ENCODE measurements at regions not wholly inside any gene's neighbourhood (a gene's known extent, or its start where the extent isn't known, plus 50 kb on each side); places are given as distances from the start of the nearest gene placed in this dataset.

DNA sequence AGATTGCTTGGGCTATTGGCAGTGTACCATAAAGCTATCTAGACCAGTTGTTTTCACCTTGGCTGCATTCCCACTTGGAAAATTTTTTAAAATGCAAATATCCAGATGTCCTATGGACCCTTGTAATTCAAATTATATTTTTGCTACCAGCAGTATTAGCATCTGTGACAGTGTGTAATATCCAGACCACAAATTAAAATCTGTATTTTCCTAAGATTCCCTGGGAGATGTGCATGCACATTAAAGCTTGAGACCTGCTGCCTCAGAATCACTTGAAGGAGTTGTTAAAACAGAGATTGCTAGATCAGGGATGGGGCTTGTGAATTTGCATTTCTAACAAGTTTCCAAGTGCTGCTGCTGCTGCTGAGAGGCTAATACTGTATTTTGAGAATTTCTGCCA lies 381.2 kb upstream of the PDE4D start:
- Mint-ChIP-seq H3K4me3 (no peak overlapping the region), H3K27me3 (ENCODE audit: low read depth) (no peaks in the 10 kb centered on the region), H3K4me1 (ENCODE audit: low read depth) (no peaks in the 10 kb centered on the region), H3K9me3 (peaks cover 3% of the 10 kb centered on the region), H3K36me3 (ENCODE audit: low read depth) (no peaks in the 10 kb centered on the region), H3K27ac (no peak overlapping the region)
- intact Hi-C loops (cut with micrococcal nuclease): no loop called here
- no peak for DNase-seq
- CTCF ChIA-PET: no interaction called here

DNA sequence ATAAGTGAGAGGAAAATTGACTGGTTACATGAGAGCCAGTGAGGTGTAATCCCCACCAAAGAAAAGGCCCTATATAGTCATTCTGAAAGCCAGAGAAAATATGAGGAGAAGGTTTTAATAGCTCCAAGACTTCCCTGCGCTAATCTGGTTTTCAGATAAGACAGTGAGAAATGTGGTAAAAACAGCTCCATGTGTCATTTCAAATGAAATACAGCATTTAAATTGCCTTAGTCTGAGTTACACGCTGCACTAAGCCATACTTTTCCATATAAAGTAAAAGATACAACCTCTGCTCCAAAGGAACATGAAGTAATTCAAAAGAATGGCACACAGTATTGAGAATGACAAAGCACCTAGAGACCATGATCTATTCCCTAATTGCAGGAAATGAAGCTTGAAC lies 378.0 kb upstream of the PDE4D start:
- no peaks in the 10 kb centered on the region for H3K4me1 Mint-ChIP-seq (ENCODE audit: low read depth)
- CTCF ChIA-PET: interaction anchor here (0.6 kb wide), 1 partner anchor 468 kb away, joined by 3 read pairs; no protein-coding TSS in a partner anchor

DNA sequence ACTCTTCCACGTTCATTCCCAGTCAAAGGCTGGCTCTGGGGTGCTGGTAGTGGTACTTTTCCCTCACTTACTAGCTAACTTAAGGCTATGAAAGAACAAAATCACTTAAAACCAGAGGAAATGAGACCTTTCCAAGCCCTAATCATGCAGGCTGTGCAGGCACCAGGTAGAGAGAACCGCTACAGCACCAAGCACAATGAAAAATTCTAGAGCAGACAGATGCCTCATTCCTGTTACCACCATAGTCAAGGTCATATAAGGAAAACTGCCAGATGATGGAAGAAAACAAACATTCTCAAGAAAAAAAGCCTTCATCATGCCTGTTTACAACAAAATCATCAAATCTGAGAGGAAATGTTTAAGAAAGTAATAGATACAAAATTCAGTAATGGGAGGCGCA lies 374.4 kb upstream of the PDE4D start:
- Mint-ChIP-seq H3K27me3 (ENCODE audit: low read depth) (no peaks in the 10 kb centered on the region), H3K27ac (no peak overlapping the region), H3K36me3 (ENCODE audit: low read depth) (no peaks in the 10 kb centered on the region), H3K4me3 (no peak overlapping the region), H3K9me3 (peaks cover 3% of the 10 kb centered on the region), H3K4me1 (ENCODE audit: low read depth) (no peaks in the 10 kb centered on the region)
- no peak for DNase-seq
- CTCF ChIA-PET: interaction anchor here (0.8 kb wide), 1 partner anchor 210 kb away, joined by 3 read pairs; no protein-coding TSS in a partner anchor
- intact Hi-C loops (cut with micrococcal nuclease): no loop called here

More for the DNA sequence above, 378.0 kb upstream of the PDE4D start:
- H3K4me3 Mint-ChIP-seq: no peak overlapping the region
- intact Hi-C loops (cut with micrococcal nuclease): no loop called here
- H3K9me3 Mint-ChIP-seq: peaks cover 5% of the 10 kb centered on the region
- H3K27me3 Mint-ChIP-seq (ENCODE audit: low read depth): no peaks in the 10 kb centered on the region
- H3K27ac Mint-ChIP-seq: no peak overlapping the region
- DNase-seq: no peak
- H3K36me3 Mint-ChIP-seq (ENCODE audit: low read depth): no peaks in the 10 kb centered on the region

DNA sequence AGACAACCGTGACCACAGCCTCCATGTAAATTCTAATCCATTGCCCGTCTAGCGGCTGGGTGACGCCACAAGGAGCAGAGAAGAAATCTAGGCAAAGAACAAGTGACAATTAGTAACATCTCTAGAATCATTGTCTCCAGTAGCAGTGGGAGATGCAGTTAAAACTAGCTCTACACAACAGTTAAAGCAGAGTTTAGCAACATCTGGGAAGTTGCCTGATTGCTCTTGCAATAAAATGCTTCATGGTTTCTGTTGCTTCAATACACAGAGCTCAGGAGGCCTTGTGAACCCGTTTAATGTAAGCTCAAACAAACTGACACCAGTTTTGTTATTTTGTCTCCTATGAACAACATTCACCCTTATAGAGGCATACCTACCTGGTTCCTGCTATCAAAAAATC lies 369.8 kb upstream of the PDE4D start:
- Mint-ChIP-seq H3K4me3 (no peak overlapping the region), H3K4me1 (ENCODE audit: low read depth) (no peaks in the 10 kb centered on the region), H3K36me3 (ENCODE audit: low read depth) (no peaks in the 10 kb centered on the region), H3K27ac (no peak overlapping the region), H3K27me3 (ENCODE audit: low read depth) (no peaks in the 10 kb centered on the region), H3K9me3 (no peaks in the 10 kb centered on the region)
- DNase-seq: no peak
- intact Hi-C loops (cut with micrococcal nuclease): no loop called here
- CTCF ChIA-PET: no interaction called here

DNA sequence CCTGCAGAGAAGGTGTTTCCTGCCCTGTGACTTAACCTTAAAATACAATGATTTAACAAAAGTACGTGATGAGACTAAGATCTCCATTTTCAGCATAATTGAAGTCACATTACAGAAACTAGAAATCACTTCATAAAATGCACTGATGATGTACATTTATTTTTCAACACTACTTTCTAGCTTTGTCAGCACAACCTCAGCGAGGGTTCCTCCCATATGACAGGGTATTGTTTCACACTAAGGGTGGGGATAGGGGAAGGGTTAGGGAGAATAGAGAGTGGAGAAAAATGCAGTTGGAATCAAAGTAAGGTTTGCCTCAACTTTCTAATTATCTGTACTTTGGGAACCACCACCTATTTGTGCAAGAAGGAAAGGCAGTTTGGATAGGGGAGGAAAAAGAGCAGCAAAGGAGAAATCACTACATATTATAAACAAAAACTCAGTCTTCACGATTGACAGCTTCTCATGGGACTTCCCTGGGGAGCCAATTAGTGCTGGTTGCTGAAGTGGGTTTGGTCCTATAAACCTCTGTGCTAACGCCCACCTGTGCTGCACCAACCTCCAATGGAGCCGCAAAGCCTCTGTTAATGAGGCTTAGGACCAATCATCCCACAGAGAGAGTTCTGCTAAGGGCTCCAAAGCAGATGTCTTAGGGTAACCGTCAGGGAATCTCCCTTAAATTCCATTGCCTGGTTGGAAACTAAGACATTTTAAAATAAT lies 369.2 kb upstream of the PDE4D start:
- H3K4me1 Mint-ChIP-seq (ENCODE audit: low read depth): no peaks in the 10 kb centered on the region
- no peaks in the 10 kb centered on the region for H3K36me3 Mint-ChIP-seq (ENCODE audit: low read depth)
- CTCF ChIA-PET: no interaction called here
- intact Hi-C loops (cut with micrococcal nuclease): no loop called here
- H3K4me3 Mint-ChIP-seq: no peak overlapping the region
- no peaks in the 10 kb centered on the region for H3K27me3 Mint-ChIP-seq (ENCODE audit: low read depth)
- DNase-seq: no peak
- H3K9me3 Mint-ChIP-seq: no peaks in the 10 kb centered on the region
- no peak overlapping the region for H3K27ac Mint-ChIP-seq

DNA sequence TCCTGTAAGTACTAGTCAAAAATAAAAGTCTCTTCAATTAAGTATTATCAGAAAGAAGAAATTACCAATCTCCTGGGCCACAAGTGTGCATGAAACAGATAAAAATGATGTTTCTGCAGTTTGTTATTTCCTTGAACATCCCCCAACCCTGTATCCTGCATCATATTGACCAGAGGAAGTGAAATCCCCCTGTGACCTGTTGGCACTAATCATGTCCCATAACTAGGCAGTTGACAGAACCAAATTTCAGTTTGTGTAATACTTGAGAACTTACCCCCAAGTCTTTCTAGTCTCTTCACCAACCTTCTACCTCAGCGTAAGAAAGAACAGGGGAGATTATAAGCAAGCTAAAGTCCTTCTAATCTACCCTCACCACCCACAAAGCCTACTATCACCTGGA lies 368.2 kb upstream of the PDE4D start:
- no peak overlapping the region for H3K4me3 Mint-ChIP-seq
- no peaks in the 10 kb centered on the region for H3K27me3 Mint-ChIP-seq (ENCODE audit: low read depth)
- H3K9me3 Mint-ChIP-seq: no peaks in the 10 kb centered on the region
- H3K27ac Mint-ChIP-seq: no peak overlapping the region
- no peaks in the 10 kb centered on the region for H3K36me3 Mint-ChIP-seq (ENCODE audit: low read depth)
- CTCF ChIA-PET: no interaction called here
- intact Hi-C loops (cut with micrococcal nuclease): no loop called here
- DNase-seq: no peak
- H3K4me1 Mint-ChIP-seq (ENCODE audit: low read depth): no peaks in the 10 kb centered on the region

DNA sequence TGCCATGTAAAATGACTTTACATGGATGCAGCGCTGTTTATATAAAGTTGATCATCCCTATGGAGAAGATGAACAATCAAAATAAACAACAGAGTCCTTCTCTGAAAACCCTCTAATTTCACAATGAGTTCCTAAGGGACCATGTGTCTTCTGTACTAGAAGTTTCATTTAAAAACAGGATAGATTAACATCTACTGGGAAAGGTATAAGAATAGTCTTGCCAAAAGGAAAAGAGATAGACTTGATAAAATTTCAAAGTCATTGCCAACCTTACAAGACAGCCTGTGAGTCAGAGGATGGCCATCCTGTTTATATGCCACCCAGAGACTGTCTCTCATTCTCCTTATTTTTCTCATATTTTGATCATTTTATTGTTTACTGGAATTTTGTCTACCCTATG lies 367.1 kb upstream of the PDE4D start:
- H3K27ac Mint-ChIP-seq: no peak overlapping the region
- CTCF ChIA-PET: no interaction called here
- H3K4me3 Mint-ChIP-seq: no peak overlapping the region
- no peaks in the 10 kb centered on the region for H3K4me1 Mint-ChIP-seq (ENCODE audit: low read depth)
- intact Hi-C loops (cut with micrococcal nuclease): no loop called here
- H3K36me3 Mint-ChIP-seq (ENCODE audit: low read depth): no peaks in the 10 kb centered on the region
- DNase-seq: no peak
- H3K27me3 Mint-ChIP-seq (ENCODE audit: low read depth): no peaks in the 10 kb centered on the region
- no peaks in the 10 kb centered on the region for H3K9me3 Mint-ChIP-seq

DNA sequence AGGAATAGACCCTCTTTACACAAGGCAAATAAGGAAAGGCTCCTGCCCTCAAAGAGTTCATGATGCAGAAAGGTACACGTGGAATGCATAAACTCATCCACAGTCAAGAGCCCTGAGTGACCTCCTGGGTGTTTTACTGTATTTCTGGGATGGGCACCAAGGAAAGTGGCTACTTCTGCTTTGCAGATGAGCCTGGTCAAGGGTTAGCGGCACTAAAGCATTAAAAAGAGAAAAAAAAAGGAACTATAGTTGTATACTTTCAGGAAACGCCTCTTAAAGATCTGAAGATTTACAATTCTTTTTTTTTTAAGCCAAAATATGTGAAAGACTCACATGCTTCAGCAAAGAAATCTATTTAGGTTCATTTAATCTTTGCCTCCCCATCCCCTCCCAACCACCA lies 366.2 kb upstream of the PDE4D start:
- Mint-ChIP-seq H3K27ac (no peak overlapping the region), H3K27me3 (ENCODE audit: low read depth) (no peaks in the 10 kb centered on the region), H3K36me3 (ENCODE audit: low read depth) (no peaks in the 10 kb centered on the region), H3K4me1 (ENCODE audit: low read depth) (no peaks in the 10 kb centered on the region), H3K9me3 (no peaks in the 10 kb centered on the region), H3K4me3 (no peak overlapping the region)
- DNase-seq: no peak
- intact Hi-C loops (cut with micrococcal nuclease): no loop called here
- CTCF ChIA-PET: no interaction called here

DNA sequence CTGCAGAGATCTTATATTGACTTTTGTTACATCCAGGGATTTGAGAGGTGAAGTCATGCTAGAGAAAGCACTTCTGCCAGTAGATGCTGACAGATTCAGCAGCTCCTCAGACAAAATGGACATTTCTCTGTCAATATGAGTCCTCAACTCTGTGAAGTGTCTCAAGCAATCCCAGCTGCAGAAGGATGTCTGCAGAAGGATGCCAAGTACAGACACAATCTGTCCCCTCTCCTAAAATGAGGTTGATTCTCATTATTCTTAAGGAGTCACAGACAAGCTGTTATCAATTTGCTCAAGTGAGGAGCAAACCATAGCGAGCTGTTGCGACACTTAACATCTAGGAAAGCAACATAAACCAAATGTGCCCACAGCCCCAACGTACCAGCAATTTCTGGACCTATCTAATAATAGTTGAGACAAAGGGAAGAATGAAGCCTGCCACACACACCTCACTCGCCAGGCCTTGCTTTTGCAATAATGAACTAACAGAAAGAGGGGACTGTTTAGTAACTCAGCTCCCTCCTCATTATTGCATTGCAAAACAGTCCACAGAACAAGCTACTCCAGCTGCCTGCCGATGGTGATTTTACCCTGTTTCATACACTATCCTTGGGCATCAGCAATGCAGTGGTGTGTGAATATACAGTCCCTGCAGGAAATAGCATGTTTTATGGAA lies 364.2 kb upstream of the PDE4D start:
- Mint-ChIP-seq H3K36me3 (ENCODE audit: low read depth) (no peaks in the 10 kb centered on the region), H3K27ac (no peak overlapping the region), H3K4me1 (ENCODE audit: low read depth) (no peaks in the 10 kb centered on the region), H3K27me3 (ENCODE audit: low read depth) (no peaks in the 10 kb centered on the region), H3K9me3 (no peaks in the 10 kb centered on the region), H3K4me3 (no peak overlapping the region)
- DNase-seq: no peak
- intact Hi-C loops (cut with micrococcal nuclease): no loop called here
- CTCF ChIA-PET: interaction anchor here (1.6 kb wide), 1 partner anchor 9 kb away, joined by 4 read pairs; no protein-coding TSS in a partner anchor

DNA sequence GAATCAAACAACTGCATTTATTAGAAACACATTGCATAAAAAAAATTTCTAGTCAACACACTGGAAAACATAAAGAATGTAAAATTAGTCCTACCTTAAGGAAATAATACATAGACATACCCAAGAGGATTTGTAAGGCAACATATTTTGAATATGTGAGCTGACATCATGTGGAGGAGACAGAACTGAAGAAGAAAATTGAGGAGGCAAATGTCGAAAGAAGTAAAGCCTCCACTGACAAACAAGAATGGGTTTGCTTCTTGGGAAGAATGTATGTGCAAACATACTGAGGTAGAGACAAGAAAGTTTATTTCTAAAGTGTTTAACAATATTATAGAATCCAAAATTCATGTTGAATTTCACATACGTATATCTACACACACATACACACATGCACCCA lies 363.0 kb upstream of the PDE4D start:
- Mint-ChIP-seq H3K4me1 (ENCODE audit: low read depth) (no peaks in the 10 kb centered on the region), H3K9me3 (no peaks in the 10 kb centered on the region), H3K4me3 (no peak overlapping the region), H3K27me3 (ENCODE audit: low read depth) (no peaks in the 10 kb centered on the region), H3K36me3 (ENCODE audit: low read depth) (no peaks in the 10 kb centered on the region), H3K27ac (no peak overlapping the region)
- DNase-seq: no peak
- CTCF ChIA-PET: no interaction called here
- intact Hi-C loops (cut with micrococcal nuclease): no loop called here

DNA sequence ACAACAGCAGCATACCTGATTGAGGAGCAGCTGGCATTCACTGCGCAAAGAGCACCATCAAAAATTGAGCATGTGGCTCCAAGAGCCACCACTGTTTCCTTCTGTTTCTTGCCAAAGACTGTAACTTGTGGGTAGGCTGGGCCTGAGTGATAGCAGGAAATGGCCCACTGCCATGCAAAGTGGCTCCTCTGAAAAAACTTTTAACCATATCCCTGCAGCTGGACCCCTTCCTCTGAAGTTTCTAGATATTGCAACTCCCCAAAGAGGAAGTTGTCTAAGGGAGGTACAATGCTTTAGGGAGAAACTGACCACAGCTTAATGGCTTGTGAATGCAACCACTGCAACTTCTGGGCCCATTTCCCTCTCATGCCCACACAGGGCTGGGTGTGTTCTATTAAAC lies 355.4 kb upstream of the PDE4D start:
- CTCF ChIA-PET: interaction anchor here (1.1 kb wide), 1 partner anchor 9 kb away, joined by 4 read pairs; no protein-coding TSS in a partner anchor
- Mint-ChIP-seq H3K27me3 (ENCODE audit: low read depth) (no peaks in the 10 kb centered on the region), H3K4me1 (ENCODE audit: low read depth) (no peaks in the 10 kb centered on the region), H3K36me3 (ENCODE audit: low read depth) (no peaks in the 10 kb centered on the region), H3K9me3 (no peaks in the 10 kb centered on the region), H3K27ac (no peak overlapping the region), H3K4me3 (no peak overlapping the region)
- no peak for DNase-seq
- intact Hi-C loops (cut with micrococcal nuclease): no loop called here

DNA sequence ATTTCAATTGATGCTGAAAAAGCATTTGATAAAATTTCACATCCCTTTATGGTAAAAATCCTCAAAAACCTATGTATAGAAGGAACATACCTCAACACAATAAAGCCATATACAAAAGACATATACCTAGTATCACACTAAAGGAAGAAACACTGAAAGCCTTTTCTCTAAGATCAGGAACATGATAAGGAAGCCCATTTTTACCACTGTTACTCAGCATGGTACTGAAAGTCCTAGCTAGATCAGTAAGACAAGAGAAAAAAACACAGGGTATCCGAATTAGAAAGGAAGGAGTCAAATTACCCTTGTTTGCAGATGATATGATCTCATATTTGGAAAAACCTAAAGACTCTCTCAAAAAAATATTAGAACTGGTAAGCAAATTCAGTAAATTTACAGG lies 350.2 kb upstream of the PDE4D start:
- intact Hi-C loops (cut with micrococcal nuclease): no loop called here
- H3K36me3 Mint-ChIP-seq (ENCODE audit: low read depth): no peaks in the 10 kb centered on the region

More for the DNA sequence above, 350.2 kb upstream of the PDE4D start:
- H3K4me1 Mint-ChIP-seq (ENCODE audit: low read depth): no peaks in the 10 kb centered on the region
- no peak overlapping the region for H3K27ac Mint-ChIP-seq
- no peak overlapping the region for H3K4me3 Mint-ChIP-seq
- CTCF ChIA-PET: no interaction called here
- peaks cover 9% of the 10 kb centered on the region for H3K9me3 Mint-ChIP-seq
- no peaks in the 10 kb centered on the region for H3K27me3 Mint-ChIP-seq (ENCODE audit: low read depth)
- no peak for DNase-seq
